A673 (cell line): ENCODE measurements at regions not wholly inside any gene's neighbourhood (a gene's known extent, or its start where the extent isn't known, plus 50 kb on each side); places are given as distances from the start of the nearest gene placed in this dataset.

Experiments used
- BruUV-seq: library from RNA; stranded (reverse); fragments of 400-500 nt; replicated peaks from 2 replicates; lab custom pipeline; 2021; lab: Mats Ljungman, UMichigan
- CTCF ChIA-PET: fragments of 300-600 bp; sonication (Branson Sonifier 250); formaldehyde crosslinking; loops from one replicate; lab custom pipeline; 2022; ENCODE audit warnings: antibody characterized with exemption; lab: Charles Lee
- POLR2A ChIA-PET: fragments of 300-600 bp; sonication (Branson Sonifier 250); formaldehyde crosslinking; loops from one replicate; lab custom pipeline; 2022; ENCODE audit warnings: antibody characterized with exemption; ENCODE audit not compliant: low non-redundant PET; lab: Charles Lee
- DNase-seq: peaks from one replicate; pipeline ENCODE4 v3.0.0-alpha.2; 2015; ENCODE audit warnings: low spot score
- H3K27ac ChIP-seq: fragments of 200-600 bp; sonication (generic); 2 replicates; pipeline ENCODE4 v1.5.1; 2016; ENCODE audit warnings: mixed run types, low read depth, mild to moderate bottlenecking, mixed read lengths, antibody characterized with exemption, low read length; ENCODE audit not compliant: poor library complexity, severe bottlenecking
- H3K27me3 ChIP-seq: fragments of 200-600 bp; sonication (generic); replicated peaks from 2 replicates; pipeline ENCODE4 v1.6.1; 2017; ENCODE audit warnings: mixed run types, low read depth, mild to moderate bottlenecking, mixed read lengths, antibody characterized with exemption, low read length; ENCODE audit not compliant: insufficient read depth, poor library complexity
- H3K36me3 ChIP-seq: fragments of 200-600 bp; sonication (generic); 2 replicates; pipeline ENCODE4 v1.6.1; 2016; ENCODE audit warnings: mixed run types, mild to moderate bottlenecking, mixed read lengths, antibody characterized with exemption, low read length; ENCODE audit not compliant: insufficient read depth, poor library complexity, severe bottlenecking
- H3K4me1 ChIP-seq: fragments of 200-600 bp; sonication (generic); 2 replicates; pipeline ENCODE4 v1.6.1; 2017; ENCODE audit warnings: mixed run types, mild to moderate bottlenecking, mixed read lengths, antibody characterized with exemption, low read length; ENCODE audit not compliant: insufficient read depth, poor library complexity, severe bottlenecking
- H3K4me3 ChIP-seq: fragments of 200-600 bp; sonication (generic); 2 replicates; pipeline ENCODE4 v1.5.1; 2016; ENCODE audit warnings: low read depth, mixed run types, mild to moderate bottlenecking, mixed read lengths, low read length; ENCODE audit not compliant: poor library complexity, severe bottlenecking
- H3K9me3 ChIP-seq: fragments of 200-600 bp; sonication (generic); 2 replicates; pipeline ENCODE4 v1.6.1; 2016; ENCODE audit warnings: mixed run types, low read depth, mild to moderate bottlenecking, mixed read lengths, antibody characterized with exemption, low read length; ENCODE audit not compliant: poor library complexity, severe bottlenecking
- EZH2 ChIP-seq: fragments of 200-600 bp; sonication (generic); IDR thresholded peaks from 2 replicates; pipeline ENCODE4 v1.6.1; 2017; ENCODE audit warnings: borderline replicate concordance, low read depth, mild to moderate bottlenecking, mixed read lengths, antibody characterized with exemption, low read length; ENCODE audit not compliant: poor library complexity, severe bottlenecking
- intact Hi-C: fragments of 100-400 bp; cut with micrococcal nuclease; formaldehyde crosslinking; loops from one replicate; pipeline ENCODE4 v1.10.0; 2022; ENCODE audit not compliant: unreplicated experiment
- TF ChIP-seq, protein P1 (sequence below): fragments of 300-800, 200-600 bp; sonication (generic); conservative IDR thresholded peaks from 2 replicates; pipeline ENCODE4 v1.5.1; 2017; ENCODE audit warnings: low read depth, mild to moderate bottlenecking, antibody characterized with exemption, low read length, moderate library complexity, mixed read lengths

DNA sequence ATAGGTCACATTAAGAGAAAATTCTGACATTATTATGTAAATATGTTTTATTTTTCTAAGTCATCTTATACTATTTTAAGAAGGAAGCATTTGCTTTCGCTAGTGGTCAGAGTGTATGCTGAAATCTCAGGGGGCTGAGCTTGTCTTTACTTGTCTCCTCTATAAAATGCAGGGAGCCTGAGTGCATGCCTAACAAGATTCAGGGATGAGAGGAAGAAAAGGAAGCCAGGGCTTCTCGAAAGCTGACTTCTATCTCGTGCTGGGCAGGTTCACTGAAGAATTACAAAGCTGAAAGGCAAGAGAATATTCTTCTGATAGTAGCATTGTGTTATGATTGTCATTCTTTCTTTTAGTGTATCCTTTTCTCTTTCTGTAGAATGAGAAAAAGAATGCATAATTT, 467.4 kb downstream of the SOX11 start:
- no peaks in the 10 kb centered on the region for H3K36me3 ChIP-seq
- no peak overlapping the region for H3K4me3 ChIP-seq
- ChIA-PET CTCF (no interaction called here), POLR2A (no interaction called here)
- no peak overlapping the region for H3K27ac ChIP-seq
- no peak for DNase-seq
- no peak for TF ChIP-seq EZH2
- TF ChIP-seq, protein P1, sequence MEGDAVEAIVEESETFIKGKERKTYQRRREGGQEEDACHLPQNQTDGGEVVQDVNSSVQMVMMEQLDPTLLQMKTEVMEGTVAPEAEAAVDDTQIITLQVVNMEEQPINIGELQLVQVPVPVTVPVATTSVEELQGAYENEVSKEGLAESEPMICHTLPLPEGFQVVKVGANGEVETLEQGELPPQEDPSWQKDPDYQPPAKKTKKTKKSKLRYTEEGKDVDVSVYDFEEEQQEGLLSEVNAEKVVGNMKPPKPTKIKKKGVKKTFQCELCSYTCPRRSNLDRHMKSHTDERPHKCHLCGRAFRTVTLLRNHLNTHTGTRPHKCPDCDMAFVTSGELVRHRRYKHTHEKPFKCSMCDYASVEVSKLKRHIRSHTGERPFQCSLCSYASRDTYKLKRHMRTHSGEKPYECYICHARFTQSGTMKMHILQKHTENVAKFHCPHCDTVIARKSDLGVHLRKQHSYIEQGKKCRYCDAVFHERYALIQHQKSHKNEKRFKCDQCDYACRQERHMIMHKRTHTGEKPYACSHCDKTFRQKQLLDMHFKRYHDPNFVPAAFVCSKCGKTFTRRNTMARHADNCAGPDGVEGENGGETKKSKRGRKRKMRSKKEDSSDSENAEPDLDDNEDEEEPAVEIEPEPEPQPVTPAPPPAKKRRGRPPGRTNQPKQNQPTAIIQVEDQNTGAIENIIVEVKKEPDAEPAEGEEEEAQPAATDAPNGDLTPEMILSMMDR = no peak
- H3K4me1 ChIP-seq = no peaks in the 10 kb centered on the region
- no peaks in the 10 kb centered on the region for H3K9me3 ChIP-seq
- intact Hi-C loops = no loop called here
- no peaks in the 10 kb centered on the region for H3K27me3 ChIP-seq
- BruUV-seq = no TSS peak

DNA sequence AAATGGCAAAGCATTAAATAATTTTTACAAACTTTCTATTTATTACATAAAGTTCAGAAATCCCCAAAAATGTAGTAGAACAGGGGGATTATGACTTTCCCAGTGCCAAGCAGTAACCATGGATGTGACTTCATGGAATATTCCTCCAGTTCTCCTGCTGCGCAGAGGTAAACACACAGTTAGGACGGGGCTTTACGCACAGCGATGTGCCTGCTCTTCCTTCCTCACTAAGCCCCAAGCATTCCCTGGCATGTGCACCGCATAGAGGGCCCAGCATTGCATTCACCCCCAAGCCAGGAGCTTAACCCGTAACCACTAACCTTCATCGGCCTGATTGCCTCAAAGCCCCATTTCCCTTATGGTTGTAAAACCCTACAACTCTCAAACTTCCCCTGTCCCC, 471.7 kb downstream of the SOX11 start:
- no peak for DNase-seq
- TF ChIP-seq, protein P1 = no peak
- TF ChIP-seq EZH2 = no peak
- Histone ChIP-seq H3K36me3 (no peaks in the 10 kb centered on the region), H3K27me3 (no peaks in the 10 kb centered on the region), H3K27ac (no peak overlapping the region), H3K9me3 (no peaks in the 10 kb centered on the region), H3K4me1 (no peaks in the 10 kb centered on the region), H3K4me3 (no peak overlapping the region)
- no TSS peak for BruUV-seq
- intact Hi-C loops = no loop called here
- ChIA-PET CTCF (no interaction called here), POLR2A (no interaction called here)

DNA sequence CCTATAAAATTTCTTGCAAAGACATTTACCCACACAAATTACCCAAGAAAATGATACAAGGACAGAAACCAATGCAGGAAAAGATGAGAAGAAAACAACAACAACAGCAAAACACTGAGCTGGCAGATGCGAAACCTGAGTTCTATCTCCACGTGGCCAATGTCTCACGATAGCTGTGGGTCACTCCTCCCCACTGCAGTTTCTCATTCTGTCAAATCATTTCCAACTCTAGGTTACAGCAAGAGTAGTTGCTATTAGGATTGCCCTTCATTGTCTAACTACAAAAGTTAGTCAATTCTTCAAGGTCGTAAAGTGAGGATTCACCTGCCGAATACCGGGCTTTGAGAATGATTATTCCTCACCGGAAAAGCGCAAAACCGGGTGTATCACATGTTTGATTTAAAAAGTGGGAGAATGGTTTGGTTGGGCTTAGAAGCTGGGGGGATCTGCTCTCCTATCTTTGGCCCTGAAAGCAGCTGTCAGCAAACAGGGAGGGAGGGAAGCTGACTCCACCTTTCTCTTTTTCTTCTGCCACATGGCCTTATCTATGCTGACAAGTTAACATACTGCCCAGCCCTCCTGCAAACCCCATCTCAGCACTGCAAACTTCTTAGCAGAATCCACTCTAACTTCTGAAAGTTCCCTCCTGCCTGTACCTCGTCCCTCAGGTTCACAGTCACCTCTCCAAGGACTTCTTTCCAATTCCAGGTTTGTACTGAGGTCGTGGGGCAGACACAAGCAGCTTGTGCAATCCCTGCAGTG, 473.0 kb downstream of the SOX11 start:
- Histone ChIP-seq H3K36me3 (no peaks in the 10 kb centered on the region), H3K27ac (no peak overlapping the region), H3K4me1 (no peaks in the 10 kb centered on the region), H3K4me3 (no peak overlapping the region), H3K9me3 (no peaks in the 10 kb centered on the region), H3K27me3 (no peaks in the 10 kb centered on the region)
- intact Hi-C loops = no loop called here
- ChIA-PET POLR2A (no interaction called here), CTCF (no interaction called here)
- no peak for TF ChIP-seq EZH2
- TF ChIP-seq, protein P1 = no peak
- no peak for DNase-seq
- BruUV-seq = no TSS peak
